HG02798 (cell line): ENCODE measurements at regions not wholly inside any gene's neighbourhood (a gene's known extent, or its start where the extent isn't known, plus 50 kb on each side); places are given as distances from the start of the nearest gene placed in this dataset.
"Not testable (repeated sequence)": the region's sequence is repeated elsewhere in the genome, so short reads cannot be mapped to it uniquely, and the experiment has no call there.

Experiments
- ATAC-seq: cut with Tn5 transposase; IDR thresholded peaks from one replicate; pipeline ENCODE4 v1.9.1; 2021; ENCODE audit warnings: mild to moderate bottlenecking; ENCODE audit not compliant: unreplicated experiment, poor library complexity

DNA sequence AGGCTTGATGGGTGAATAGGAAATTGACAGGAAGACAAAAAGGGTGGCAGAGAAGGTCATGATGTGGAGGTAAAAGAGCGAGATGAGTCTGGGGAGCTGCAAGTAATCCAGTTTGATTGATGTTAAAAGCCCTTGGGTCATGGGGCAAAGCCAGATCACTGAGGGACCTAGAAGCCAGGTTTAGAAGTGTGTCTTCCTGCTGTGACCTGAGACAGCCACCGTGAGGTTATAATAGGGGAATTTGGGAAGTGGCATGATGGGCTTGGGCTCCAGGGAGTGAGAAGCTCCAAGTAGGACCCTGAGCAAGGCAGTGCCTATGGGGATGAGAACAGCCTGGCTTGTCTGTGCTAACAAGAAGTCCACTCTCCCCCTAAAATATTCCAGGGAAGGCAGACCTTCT, 298.5 kb downstream of the RPLP1 start:
- ATAC-seq: no peak

- no peak for ATAC-seq
Measured at GRCh38 chr15:69751566-69751965, 298.9 kb downstream of the RPLP1 start.

DNA sequence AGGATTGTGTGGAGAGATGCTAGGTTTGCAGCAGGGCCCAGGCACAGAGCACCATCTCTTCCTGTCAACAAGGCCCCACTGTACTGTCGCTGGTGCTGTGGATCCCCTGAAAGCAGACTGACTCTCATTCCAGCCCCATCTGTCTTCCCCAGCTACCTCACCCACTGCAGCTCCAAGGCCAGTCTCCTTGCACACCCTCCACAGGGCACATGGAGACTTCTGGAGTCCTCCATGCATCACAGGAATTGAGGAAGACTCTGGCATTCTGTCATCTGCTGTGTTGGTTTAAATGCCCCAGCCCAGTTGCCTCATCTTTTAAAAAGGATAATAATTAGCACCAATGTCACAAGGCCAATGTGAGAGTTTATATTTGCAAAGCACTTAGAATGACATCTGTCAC, 301.2 kb downstream of the RPLP1 start:
- ATAC-seq: no peak

DNA sequence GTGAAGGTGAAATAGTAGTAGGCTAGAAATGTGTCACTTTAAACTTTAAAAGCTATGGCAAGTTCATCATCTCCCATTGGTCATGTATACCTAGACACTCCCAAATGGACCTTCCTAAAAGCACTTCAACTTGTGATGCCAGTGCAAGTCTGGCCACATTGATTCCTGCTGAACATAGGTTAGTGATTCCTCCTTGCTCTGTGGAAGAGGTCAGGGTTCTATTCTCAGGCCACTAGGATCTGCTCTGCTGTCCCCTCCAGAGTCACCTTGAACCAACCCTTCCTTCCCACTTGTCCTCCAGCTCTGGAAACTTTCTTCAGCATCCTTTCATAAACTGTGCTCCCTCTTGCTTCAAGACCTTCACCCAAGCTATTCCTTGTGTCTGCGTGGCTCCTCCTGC, 301.7 kb downstream of the RPLP1 start:
- no peak for ATAC-seq

GRCh38 chr15:69755551-69756310, 303.1 kb downstream of the RPLP1 start:
- peak; percentile 83 for ATAC-seq

- ATAC-seq: no peak
Measured at GRCh38 chr15:69756440-69756839, 303.8 kb downstream of the RPLP1 start.

DNA sequence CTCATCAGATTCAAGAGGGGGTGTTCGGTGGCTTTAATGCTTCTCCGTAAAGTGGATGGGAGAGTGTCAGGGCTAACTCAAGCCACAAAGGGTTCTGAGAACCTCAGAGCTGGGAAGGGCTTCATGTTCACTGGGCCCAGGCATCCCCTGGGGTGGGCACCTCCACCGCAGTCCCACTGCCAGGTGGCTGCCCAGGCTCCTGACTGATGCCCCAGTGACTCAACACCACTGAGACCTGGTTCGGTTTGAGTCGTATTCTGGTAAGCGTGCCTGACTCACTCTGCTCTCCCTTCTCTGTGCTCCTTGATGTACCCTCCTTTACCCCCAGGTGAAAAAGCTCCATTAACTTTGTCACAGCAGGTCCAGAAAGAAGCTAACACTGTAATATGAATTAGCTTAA, 304.6 kb downstream of the RPLP1 start:
- no peak for ATAC-seq

GRCh38 chr15:69758291-69758771, 305.7 kb downstream of the RPLP1 start:
- no peak for ATAC-seq

- ATAC-seq: peak; percentile 26
Measured at GRCh38 chr15:69758810-69759790, 306.5 kb downstream of the RPLP1 start.

GRCh38 chr15:69760258-69760845, 307.7 kb downstream of the RPLP1 start:
- no peak for ATAC-seq

- peak; percentile 71 for ATAC-seq
Measured at GRCh38 chr15:69760890-69761568, 308.4 kb downstream of the RPLP1 start.

DNA sequence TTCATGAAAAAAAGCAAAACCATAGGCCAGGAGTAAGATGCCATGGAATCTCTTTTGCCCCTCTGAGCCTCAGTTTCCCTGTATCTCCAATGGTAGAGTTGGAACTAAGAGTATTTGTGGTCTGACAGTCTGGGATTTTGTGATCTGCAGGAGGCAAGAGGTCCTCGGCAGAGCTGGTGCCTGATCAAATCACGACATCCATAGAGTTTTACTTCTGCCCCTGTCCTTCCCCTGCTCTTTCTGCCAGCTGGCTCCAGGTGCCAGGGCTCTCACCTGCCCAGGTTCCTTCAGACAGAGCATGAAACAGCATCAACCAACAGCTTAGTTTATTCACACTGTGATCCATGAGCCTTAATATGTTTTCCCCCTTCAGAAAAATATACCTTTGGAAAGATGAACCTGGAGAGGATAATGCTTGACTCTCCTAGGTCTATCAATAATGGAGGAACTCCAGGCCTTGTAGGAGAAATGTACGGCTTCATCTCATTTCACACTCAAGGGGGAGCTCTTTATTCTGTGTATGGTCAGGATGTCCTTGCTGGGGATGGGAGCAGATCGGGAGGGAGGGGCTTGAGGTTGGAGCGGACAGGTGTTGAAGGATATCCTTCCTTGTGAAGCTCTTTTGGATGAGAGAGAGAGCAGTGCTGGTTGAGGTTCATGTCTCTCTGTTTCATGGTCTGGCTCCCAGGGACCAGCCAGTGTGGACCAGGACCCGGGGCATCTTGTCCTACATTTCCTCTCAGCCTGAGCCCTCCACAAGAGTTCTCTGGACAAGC, 309.9 kb downstream of the RPLP1 start:
- ATAC-seq: no peak

DNA sequence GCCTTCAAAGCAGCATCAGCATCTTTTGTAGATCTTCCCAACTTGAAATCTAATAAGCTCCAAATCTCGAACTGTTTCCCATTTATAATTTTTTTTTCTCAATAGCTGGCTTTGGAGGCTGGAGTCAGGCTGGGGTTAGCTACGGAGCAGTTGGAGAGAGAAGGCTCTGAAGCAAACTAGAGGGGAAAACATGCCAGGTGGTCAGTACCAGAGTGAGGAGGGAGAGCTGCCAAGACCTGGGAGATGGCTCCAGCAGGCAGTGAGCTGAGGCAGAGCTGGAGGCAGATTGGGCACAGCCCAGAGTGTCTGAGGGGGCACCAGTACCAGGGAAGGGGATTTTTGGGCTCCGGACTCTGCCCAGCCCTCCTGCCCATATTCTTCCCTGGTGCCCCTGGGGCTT, 311.2 kb downstream of the RPLP1 start:
- ATAC-seq: no peak

DNA sequence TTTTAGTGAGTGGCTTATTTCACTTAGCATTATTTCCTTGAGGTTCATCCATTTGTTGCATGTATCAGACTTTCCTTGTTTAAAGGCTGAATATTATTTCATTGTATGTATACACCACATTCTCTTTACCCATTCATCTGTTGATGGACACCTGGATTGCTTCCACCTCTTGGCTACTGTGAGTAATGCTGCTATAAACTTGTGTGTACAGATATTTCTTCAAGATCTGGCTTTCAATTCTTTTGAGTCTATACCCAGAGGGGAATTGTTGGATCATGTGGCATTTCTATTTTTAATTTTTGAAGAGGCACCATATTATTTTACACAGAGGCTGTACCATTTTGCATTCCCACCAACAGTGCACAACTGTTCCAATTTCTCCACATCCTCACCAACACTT, 313.5 kb downstream of the RPLP1 start:
- ATAC-seq: no peak

- no peak for ATAC-seq
Measured at GRCh38 chr15:69767191-69767590, 314.6 kb downstream of the RPLP1 start.

- ATAC-seq: not testable (repeated sequence)
Measured at GRCh38 chr15:69769336-69769735, 316.7 kb downstream of the RPLP1 start.

- not testable (repeated sequence) for ATAC-seq
Measured at GRCh38 chr15:69774258-69774657, 321.6 kb downstream of the RPLP1 start.

DNA sequence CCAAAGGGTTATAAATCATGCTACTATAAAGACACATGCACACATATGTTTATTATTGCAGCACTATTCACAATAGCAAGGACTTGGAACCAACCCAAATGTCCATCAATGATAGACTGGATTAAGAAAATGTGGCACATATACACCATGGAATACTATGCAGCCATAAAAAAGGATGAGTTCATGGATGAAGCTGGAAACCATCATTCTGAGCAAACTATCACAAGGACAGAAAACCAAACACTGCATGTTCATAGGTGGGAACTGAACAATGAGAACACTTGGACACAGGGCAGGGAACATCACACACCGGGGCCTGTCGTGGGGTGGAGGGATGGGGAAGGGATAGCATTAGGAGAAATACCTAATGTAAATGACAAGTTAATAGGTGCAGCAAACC, 322.1 kb downstream of the RPLP1 start:
- ATAC-seq: not testable (repeated sequence)

- no peak for ATAC-seq
Measured at GRCh38 chr15:69777356-69777755, 320.4 kb downstream of the TLE3 start.
